ENCODE measurements at regions not wholly inside any gene's neighbourhood (a gene's known extent, or its start where the extent isn't known, plus 50 kb on each side); places are given as distances from the start of the nearest gene placed in this dataset.

DNA sequence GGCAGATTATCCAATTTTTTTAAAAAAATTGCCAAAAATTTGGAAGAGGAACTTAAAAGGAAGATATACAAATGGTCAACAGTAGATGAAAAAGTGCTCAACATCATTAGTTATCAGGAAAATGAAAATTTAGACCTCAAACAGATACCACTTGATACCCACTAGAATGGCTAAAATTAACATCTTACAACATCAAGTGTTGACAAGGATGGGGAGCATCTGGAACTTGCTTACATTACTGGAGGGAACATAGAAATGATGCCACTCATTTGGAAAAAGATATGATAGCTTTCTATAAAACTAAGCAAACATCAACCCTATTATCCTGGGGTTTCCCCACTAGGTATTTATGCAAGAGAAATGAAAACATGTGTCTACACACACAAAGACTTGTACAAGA lies 284.5 kb upstream of the CHRNA7 start:
- H3K4me3 ChIP-seq (ENCODE audit: control extremely low read depth in 1 of 5, extremely low read depth in 1 of 5, insufficient read depth in 1 of 5, low read depth in 2 of 5, low read length in 4 of 5), result no peak overlapping the region
- H3K9ac ChIP-seq (ENCODE audit: low read length), result no peak overlapping the region
- H3K4me1 ChIP-seq (ENCODE audit: control insufficient read depth in 2 of 2, insufficient read depth in 2 of 2, low read length in 2 of 2), result no peaks in the 10 kb centered on the region
- CTCF ChIA-PET, result no interaction called here
- DNase-seq, result no peak
- H3K36me3 ChIP-seq (replicated peaks in 1 of 2; ENCODE audit: control extremely low read depth in 1 of 2, control insufficient read depth in 1 of 2, extremely low read depth in 1 of 2, insufficient read depth in 2 of 2, low read length in 1 of 2), result no peaks in the 10 kb centered on the region
- Mint-ChIP-seq H3K27ac (no peak overlapping the region), H3K27me3 (peaks cover 8% of the 10 kb centered on the region), H3K4me3 (no peak overlapping the region), H3K9me3 (ENCODE audit: insufficient read depth) (peaks cover 6% of the 10 kb centered on the region), H3K4me1 (no peaks in the 10 kb centered on the region)
- H3K79me2 ChIP-seq (ENCODE audit: control insufficient read depth, insufficient read depth, low read length), result no peaks in the 10 kb centered on the region
- H3K9me3 ChIP-seq (ENCODE audit: control extremely low read depth in 1 of 3, control insufficient read depth in 2 of 3, insufficient read depth in 1 of 3, low read length in 2 of 3), result peaks cover 0 to 10% (median 3%) of the 10 kb centered on the region in 3 donors
- no peaks in the 10 kb centered on the region for H4K20me1 ChIP-seq (ENCODE audit: control insufficient read depth, insufficient read depth, low read length, poor library complexity, severe bottlenecking)
- intact Hi-C loops (cut with micrococcal nuclease), result no loop called here
- H3K27ac ChIP-seq (ENCODE audit: low read length in 2 of 2), result no peak overlapping the region
- H2AFZ ChIP-seq (ENCODE audit: insufficient read depth, low read depth, low read length, poor library complexity, severe bottlenecking), result no peak overlapping the region
- POLR2A ChIA-PET, result no interaction called here
- H3K27me3 ChIP-seq (replicated peaks in 1 of 4; ENCODE audit: control extremely low read depth in 1 of 4, control insufficient read depth in 3 of 4, insufficient read depth in 4 of 4, low read length in 3 of 4), result no peaks in the 10 kb centered on the region
- no peak overlapping the region for H3K4me2 ChIP-seq (replicated peaks; ENCODE audit: low read depth, low read length, poor library complexity, severe bottlenecking)
- ATAC-seq (ENCODE audit: low read depth), result no peak
- no peak for TF ChIP-seq EZH2 (IDR thresholded peaks at IDR 0.05; ENCODE audit: borderline replicate concordance, insufficient read depth, low read depth, low read length, poor library complexity, severe bottlenecking)
- TF ChIP-seq, protein P1, sequence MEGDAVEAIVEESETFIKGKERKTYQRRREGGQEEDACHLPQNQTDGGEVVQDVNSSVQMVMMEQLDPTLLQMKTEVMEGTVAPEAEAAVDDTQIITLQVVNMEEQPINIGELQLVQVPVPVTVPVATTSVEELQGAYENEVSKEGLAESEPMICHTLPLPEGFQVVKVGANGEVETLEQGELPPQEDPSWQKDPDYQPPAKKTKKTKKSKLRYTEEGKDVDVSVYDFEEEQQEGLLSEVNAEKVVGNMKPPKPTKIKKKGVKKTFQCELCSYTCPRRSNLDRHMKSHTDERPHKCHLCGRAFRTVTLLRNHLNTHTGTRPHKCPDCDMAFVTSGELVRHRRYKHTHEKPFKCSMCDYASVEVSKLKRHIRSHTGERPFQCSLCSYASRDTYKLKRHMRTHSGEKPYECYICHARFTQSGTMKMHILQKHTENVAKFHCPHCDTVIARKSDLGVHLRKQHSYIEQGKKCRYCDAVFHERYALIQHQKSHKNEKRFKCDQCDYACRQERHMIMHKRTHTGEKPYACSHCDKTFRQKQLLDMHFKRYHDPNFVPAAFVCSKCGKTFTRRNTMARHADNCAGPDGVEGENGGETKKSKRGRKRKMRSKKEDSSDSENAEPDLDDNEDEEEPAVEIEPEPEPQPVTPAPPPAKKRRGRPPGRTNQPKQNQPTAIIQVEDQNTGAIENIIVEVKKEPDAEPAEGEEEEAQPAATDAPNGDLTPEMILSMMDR (IDR thresholded peaks at IDR 0.05), result no peak

DNA sequence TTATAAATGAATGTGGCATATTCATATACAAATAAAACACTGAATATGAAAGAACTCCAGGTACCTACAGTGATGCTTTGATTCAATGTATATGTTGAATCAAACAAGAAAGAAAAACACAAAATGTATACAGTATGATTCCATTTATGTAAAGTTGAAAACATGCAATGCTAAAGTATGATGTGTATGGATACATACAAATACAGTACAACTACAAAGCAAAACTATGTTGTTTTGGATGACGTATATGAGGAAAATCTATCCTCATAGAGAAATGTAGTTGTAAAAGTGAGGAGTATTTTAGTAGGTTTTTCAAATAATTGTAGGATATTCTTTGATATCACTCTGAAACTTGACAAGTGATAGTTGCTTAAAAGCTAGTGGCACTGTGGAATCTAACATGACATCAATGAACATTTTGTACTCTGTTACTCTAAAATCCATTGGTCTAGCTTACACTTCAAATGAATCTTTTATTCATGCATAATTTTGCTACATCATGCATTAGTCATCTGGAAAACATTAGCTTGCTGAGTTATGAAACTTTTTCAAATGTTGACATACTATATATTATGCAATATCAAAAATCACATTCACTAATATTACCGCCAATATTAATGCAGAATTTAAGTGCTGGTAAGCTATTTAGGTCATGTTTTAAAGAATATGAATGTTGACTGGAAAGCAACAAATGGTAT lies 278.1 kb upstream of the CHRNA7 start:
- Mint-ChIP-seq H3K27me3 (peaks cover 4% of the 10 kb centered on the region), H3K4me3 (no peak overlapping the region), H3K27ac (no peak overlapping the region), H3K4me1 (no peaks in the 10 kb centered on the region), H3K9me3 (ENCODE audit: insufficient read depth) (no peaks in the 10 kb centered on the region)
- no peak for DNase-seq
- H2AFZ ChIP-seq (ENCODE audit: insufficient read depth, low read depth, low read length, poor library complexity, severe bottlenecking), result no peak overlapping the region
- H3K4me1 ChIP-seq (ENCODE audit: control insufficient read depth in 2 of 2, insufficient read depth in 2 of 2, low read length in 2 of 2), result no peaks in the 10 kb centered on the region
- no peak overlapping the region for H3K9ac ChIP-seq (ENCODE audit: low read length)
- no peaks in the 10 kb centered on the region for H3K36me3 ChIP-seq (replicated peaks in 1 of 2; ENCODE audit: control extremely low read depth in 1 of 2, control insufficient read depth in 1 of 2, extremely low read depth in 1 of 2, insufficient read depth in 2 of 2, low read length in 1 of 2)
- ChIA-PET POLR2A (no interaction called here), CTCF (no interaction called here)
- intact Hi-C loops (cut with micrococcal nuclease), result no loop called here
- H3K4me3 ChIP-seq (ENCODE audit: control extremely low read depth in 1 of 5, extremely low read depth in 1 of 5, insufficient read depth in 1 of 5, low read depth in 2 of 5, low read length in 4 of 5), result no peak overlapping the region
- H4K20me1 ChIP-seq (ENCODE audit: control insufficient read depth, insufficient read depth, low read length, poor library complexity, severe bottlenecking), result no peaks in the 10 kb centered on the region
- TF ChIP-seq, protein P1 (IDR thresholded peaks at IDR 0.05), result no peak
- no peak for TF ChIP-seq EZH2 (IDR thresholded peaks at IDR 0.05; ENCODE audit: borderline replicate concordance, insufficient read depth, low read depth, low read length, poor library complexity, severe bottlenecking)
- H3K27ac ChIP-seq (ENCODE audit: low read length in 2 of 2), result no peak overlapping the region
- no peak for ATAC-seq (ENCODE audit: low read depth)
- H3K9me3 ChIP-seq (ENCODE audit: control extremely low read depth in 1 of 3, control insufficient read depth in 2 of 3, insufficient read depth in 1 of 3, low read length in 2 of 3), result peaks cover 0 to 3% (median 2%) of the 10 kb centered on the region in 3 donors
- H3K79me2 ChIP-seq (ENCODE audit: control insufficient read depth, insufficient read depth, low read length), result no peaks in the 10 kb centered on the region
- H3K27me3 ChIP-seq (replicated peaks in 1 of 4; ENCODE audit: control extremely low read depth in 1 of 4, control insufficient read depth in 3 of 4, insufficient read depth in 4 of 4, low read length in 3 of 4), result no peaks in the 10 kb centered on the region
- H3K4me2 ChIP-seq (replicated peaks; ENCODE audit: low read depth, low read length, poor library complexity, severe bottlenecking), result no peak overlapping the region
- no CpG with 5 or more reads among the region's 2 CpGs for WGBS (ENCODE audit: insufficient coverage)

Data from B cell (primary cell).